Body of pancreas (tissue), 4 donors: ENCODE measurements at regions not wholly inside any gene's neighbourhood (a gene's known extent, or its start where the extent isn't known, plus 50 kb on each side); places are given as distances from the start of the nearest gene placed in this dataset.

ENCODE experiments used
- ATAC-seq: fragments of 150-250 bp; one replicate; pipeline ENCODE4 v1.9.1; 2016
- DNase-seq, 4 donors: peaks; one replicate each; pipeline ENCODE4 v3.0.0-alpha.2; 2019
- H3K27ac ChIP-seq, 4 donors: fragments of 200-600 bp; sonication (generic); 1 replicate in 3 of 4; 2 replicates in 1 of 4; pipeline versions ENCODE4 v1.5.1 to v1.6.1; 2016 to 2019; ENCODE audit warnings: mild to moderate bottlenecking in 1 of 4, mixed read lengths in 1 of 4, moderate library complexity in 1 of 4
- H3K27me3 ChIP-seq, 2 donors: fragments of 200-600 bp; sonication (generic); one replicate each; pipeline ENCODE4 v1.6.0; 2016; ENCODE audit warnings: mild to moderate bottlenecking in 1 of 2
- H3K36me3 ChIP-seq, 2 donors: fragments of 200-600 bp; sonication (generic); replicated peaks in 1 of 2; 2 replicates each; pipeline ENCODE4 v1.5.1; 2016; ENCODE audit warnings: low read depth in 2 of 2; ENCODE audit not compliant: insufficient read depth in 1 of 2
- H3K4me1 ChIP-seq: fragments of 200-600 bp; sonication (generic); one replicate; pipeline ENCODE4 v1.6.0; 2016
- H3K4me3 ChIP-seq, 2 donors: fragments of 200-600 bp; sonication (generic); 1 replicate in 1 of 2; 2 replicates in 1 of 2; pipeline ENCODE4 v1.5.1; 2016 to 2019
- H3K9me3 ChIP-seq, 3 donors: fragments of 200-600 bp; sonication (generic); 1 replicate in 2 of 3; 2 replicates in 1 of 3; pipeline ENCODE4 v1.5.1; 2016
- CTCF ChIP-seq, 7 experiments: fragments of 450-650 bp in 4 of 7; fragments of 200-600 bp in 3 of 7; sonication (generic) in 3 of 7; IDR thresholded peaks; one replicate each; pipeline ENCODE4 v1.5.1; 2016 to 2019; ENCODE audit warnings: antibody characterized with exemption in 7 of 7
- POLR2A ChIP-seq, 3 donors: fragments of 450-650 bp; IDR thresholded peaks; one replicate each; pipeline ENCODE4 v1.6.1; 2016; ENCODE audit warnings: antibody characterized with exemption in 3 of 3, mild to moderate bottlenecking in 2 of 3
- WGBS, 2 donors: methylation state at CpG; one replicate each; pipeline ENCODE4 v1.1.5; 2017; 5-methylcytosine and 5-hydroxymethylcytosine counted together
- intact Hi-C: fragments of 100-400 bp; cut with DNase I; formaldehyde crosslinking; loops from one replicate; pipeline ENCODE4 v1.15.1; 2023

DNA sequence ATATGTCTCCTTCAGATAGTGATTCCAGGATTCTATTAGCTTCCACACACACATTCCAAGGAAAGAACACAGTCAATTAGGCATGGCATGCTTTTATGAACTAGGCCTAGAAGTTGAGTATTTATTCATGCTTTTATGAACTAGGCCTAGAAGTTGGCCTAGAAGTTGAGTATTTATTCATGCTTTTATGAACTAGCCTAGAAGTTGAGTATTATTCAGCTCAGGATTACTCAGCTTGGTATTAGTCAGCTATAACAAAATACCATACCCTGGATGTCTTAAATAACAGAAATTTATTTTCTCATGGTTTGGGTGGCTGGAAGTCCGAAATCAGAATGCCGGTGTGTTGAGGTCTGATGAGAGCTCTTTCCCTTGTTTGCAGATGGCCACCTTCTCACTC lies 442.7 kb upstream of the FLRT2 start:
- Histone ChIP-seq H3K36me3 (no peaks in the 10 kb centered on the region), H3K27ac (no peak overlapping the region), H3K4me3 (no peak overlapping the region), H3K4me1 (no peaks in the 10 kb centered on the region), H3K9me3 (no peaks in the 10 kb centered on the region), H3K27me3 (no peaks in the 10 kb centered on the region)
- DNase-seq (no peak), ATAC-seq (no peak)
- TF ChIP-seq POLR2A (IDR thresholded peaks at IDR 0.05), result no peak
- TF ChIP-seq CTCF (IDR thresholded peaks at IDR 0.05), result no peak
- intact Hi-C loops, result no loop called here
- WGBS, 2 donors, result 34 to 44% methylated on average over 2 of the region's 2 CpGs

DNA sequence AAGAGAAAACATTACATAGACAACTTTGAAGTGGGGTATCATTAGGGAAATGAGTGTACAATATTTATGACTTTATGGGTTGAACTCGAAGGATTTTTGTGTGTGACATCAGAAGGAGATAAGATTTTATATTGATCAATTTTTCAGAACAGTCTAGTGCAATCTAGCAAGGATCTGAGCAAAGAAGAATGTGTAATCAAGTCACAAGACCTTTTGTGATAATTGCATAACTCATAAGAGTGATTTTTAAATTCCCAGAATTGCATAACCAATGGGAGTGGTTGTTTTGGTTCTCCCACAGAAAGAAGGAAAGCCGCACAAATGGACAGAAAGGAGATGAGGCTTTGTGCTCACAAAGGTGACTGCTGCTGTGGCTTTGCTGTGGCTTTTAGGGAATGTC lies 441.8 kb upstream of the FLRT2 start:
- WGBS, 2 donors, result 56 to 60% methylated on average over 2 of the region's 2 CpGs
- ATAC-seq, result no peak
- no peak overlapping the region for H3K4me3 ChIP-seq

DNA sequence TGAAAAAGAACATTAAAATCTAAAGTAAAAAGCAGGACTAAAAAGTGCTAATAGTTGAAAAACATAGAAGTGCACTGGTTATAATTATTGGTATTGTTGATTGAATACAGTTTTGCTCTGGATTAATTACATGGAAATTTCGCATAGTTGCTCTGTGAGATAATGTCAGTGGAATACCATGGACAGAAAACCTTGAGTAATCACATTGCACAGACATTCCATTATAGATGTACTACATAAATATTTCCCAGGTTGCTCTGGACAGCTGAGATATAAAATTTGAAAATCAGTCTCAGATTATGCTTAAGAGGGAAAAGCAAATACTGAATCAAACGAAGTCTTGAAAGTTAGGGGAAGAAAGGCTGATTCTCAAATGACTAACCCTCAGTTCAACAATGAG lies 439.3 kb upstream of the FLRT2 start:
- DNase-seq (no peak), ATAC-seq (no peak)
- no peaks in the 10 kb centered on the region for H3K9me3 ChIP-seq
- H3K4me3 ChIP-seq, result no peak overlapping the region
- intact Hi-C loops, result no loop called here
- WGBS, 2 donors, result 60 to 67% methylated on average over 2 of the region's 2 CpGs
- H3K27ac ChIP-seq, result no peak overlapping the region
- TF ChIP-seq CTCF (IDR thresholded peaks at IDR 0.05) (no peak), POLR2A (IDR thresholded peaks at IDR 0.05) (no peak)
- no peaks in the 10 kb centered on the region for H3K36me3 ChIP-seq
- no peaks in the 10 kb centered on the region for H3K27me3 ChIP-seq
- H3K4me1 ChIP-seq, result no peaks in the 10 kb centered on the region

More for the DNA sequence above, 441.8 kb upstream of the FLRT2 start:
- H3K9me3 ChIP-seq, result no peaks in the 10 kb centered on the region
- H3K36me3 ChIP-seq, result no peaks in the 10 kb centered on the region
- no peak for DNase-seq
- no peaks in the 10 kb centered on the region for H3K4me1 ChIP-seq
- intact Hi-C loops, result no loop called here
- no peak overlapping the region for H3K27ac ChIP-seq
- no peaks in the 10 kb centered on the region for H3K27me3 ChIP-seq
- TF ChIP-seq POLR2A (IDR thresholded peaks at IDR 0.05) (no peak), CTCF (IDR thresholded peaks at IDR 0.05) (no peak)

- WGBS, 2 donors, result 82 to 83% methylated on average over 5 of the region's 5 CpGs
- H3K4me3 ChIP-seq, result no peak overlapping the region
- intact Hi-C loops, result no loop called here
- ATAC-seq, result no peak
- no peak for DNase-seq
- H3K27me3 ChIP-seq, result no peaks in the 10 kb centered on the region
- H3K27ac ChIP-seq, result no peak overlapping the region
- H3K9me3 ChIP-seq, result no peaks in the 10 kb centered on the region
- H3K4me1 ChIP-seq, result no peaks in the 10 kb centered on the region
- H3K36me3 ChIP-seq, result no peaks in the 10 kb centered on the region
- TF ChIP-seq POLR2A (IDR thresholded peaks at IDR 0.05) (no peak), CTCF (IDR thresholded peaks at IDR 0.05) (no peak)
Measured at GRCh38 chr14:85093631-85094330, 436.2 kb upstream of the FLRT2 start.

DNA sequence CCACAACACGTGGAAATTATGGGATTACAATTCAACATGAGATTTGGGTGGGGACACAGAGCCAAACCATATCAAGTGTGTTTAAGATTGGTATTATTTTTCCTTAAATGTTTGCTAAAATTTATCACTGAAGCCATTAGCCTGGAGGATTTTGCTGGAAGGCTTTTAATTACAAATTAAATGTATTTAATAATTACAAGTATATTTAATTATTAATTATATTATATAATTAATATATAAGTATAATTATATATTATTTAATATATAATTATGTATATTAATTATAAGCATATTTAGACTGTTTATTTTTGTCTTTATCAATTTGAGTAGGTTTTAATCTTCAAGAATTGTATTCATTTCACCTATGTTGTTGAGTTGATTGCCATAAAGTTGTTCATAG lies 427.4 kb upstream of the FLRT2 start:
- intact Hi-C loops, result no loop called here
- no peak for TF ChIP-seq CTCF (IDR thresholded peaks at IDR 0.05)
- no peak for TF ChIP-seq POLR2A (IDR thresholded peaks at IDR 0.05)
- DNase-seq, result no peak
- WGBS, 2 donors, result 63 to 90% methylated on average over 1 of the region's 1 CpG
- no peaks in the 10 kb centered on the region for H3K4me1 ChIP-seq
- ATAC-seq, result no peak
- H3K27ac ChIP-seq, result no peak overlapping the region
- H3K4me3 ChIP-seq, result no peak overlapping the region
- no peaks in the 10 kb centered on the region for H3K9me3 ChIP-seq
- no peaks in the 10 kb centered on the region for H3K36me3 ChIP-seq
- H3K27me3 ChIP-seq, result no peaks in the 10 kb centered on the region
